Tibial nerve (tissue), 4 donors: ENCODE measurements at regions not wholly inside any gene's neighbourhood (a gene's known extent, or its start where the extent isn't known, plus 50 kb on each side); places are given as distances from the start of the nearest gene placed in this dataset.

Source experiments
- DNase-seq, 2 donors: peaks; one replicate each; pipeline ENCODE4 v3.0.0-alpha.2; 2019; ENCODE audit warnings: low spot score in 2 of 2
- H3K27ac ChIP-seq, 4 donors: fragments of 200-600 bp; sonication (generic) in 3 of 4; one replicate each; pipeline ENCODE4 v1.5.1; 2017 to 2019; ENCODE audit warnings: mild to moderate bottlenecking in 1 of 4
- H3K27me3 ChIP-seq, 2 donors: fragments of 200-600 bp; sonication (generic) in 1 of 2; one replicate each; pipeline versions ENCODE4 v1.5.1 to v1.6.0; 2017 to 2019
- H3K36me3 ChIP-seq, 3 donors: fragments of 200-600 bp; sonication (generic); one replicate each; pipeline ENCODE4 v1.5.1; 2018 to 2019
- H3K4me1 ChIP-seq, 4 donors: fragments of 200-600 bp; sonication (generic) in 3 of 4; one replicate each; pipeline ENCODE4 v1.5.1; 2017 to 2019
- H3K4me3 ChIP-seq, 4 donors: fragments of 200-600 bp; sonication (generic) in 3 of 4; one replicate each; pipeline ENCODE4 v1.5.1; 2017 to 2019; ENCODE audit warnings: mild to moderate bottlenecking in 1 of 4, moderate library complexity in 1 of 4
- H3K9me3 ChIP-seq, 4 donors: fragments of 200-600 bp; sonication (generic) in 3 of 4; one replicate each; pipeline ENCODE4 v1.5.1; 2017 to 2019
- CTCF ChIP-seq, 5 experiments: fragments of 200-600 bp in 3 of 5; fragments of 450-650 bp in 2 of 5; sonication (generic) in 3 of 5; IDR thresholded peaks; one replicate each; pipeline ENCODE4 v1.5.1; 2016 to 2019; ENCODE audit warnings: antibody characterized with exemption in 5 of 5, mild to moderate bottlenecking in 3 of 5, moderate library complexity in 2 of 5
- EP300 ChIP-seq, 2 donors: sonication (generic); formaldehyde crosslinking; IDR thresholded peaks; one replicate each; pipeline ENCODE4 v1.6.1; 2017; ENCODE audit warnings: antibody characterized with exemption in 2 of 2, mild to moderate bottlenecking in 1 of 2
- POLR2A ChIP-seq, 2 donors: fragments of 450-650 bp; IDR thresholded peaks; one replicate each; pipeline ENCODE4 v1.6.1; 2017; ENCODE audit warnings: antibody characterized with exemption in 2 of 2, mild to moderate bottlenecking in 2 of 2, moderate library complexity in 2 of 2
- WGBS, 2 donors: methylation state at CpG; one replicate each; pipeline ENCODE4 v1.1.5; 2018; 5-methylcytosine and 5-hydroxymethylcytosine counted together

GRCh38 chrX:128365492-128365891 is 313.3 kb upstream of the ACTRT1 start:
- 68 to 77% methylated on average over 3 of the region's 3 CpGs for WGBS, 2 donors
- Histone ChIP-seq H3K27ac (no peak overlapping the region), H3K4me3 (no peak overlapping the region), H3K27me3 (no peaks in the 10 kb centered on the region), H3K4me1 (no peaks in the 10 kb centered on the region), H3K36me3 (no peaks in the 10 kb centered on the region), H3K9me3 (no peaks in the 10 kb centered on the region)
- TF ChIP-seq POLR2A (IDR thresholded peaks at IDR 0.05) (no peak), EP300 (IDR thresholded peaks at IDR 0.05) (no peak), CTCF (IDR thresholded peaks at IDR 0.05) (no peak)
- DNase-seq: no peak

DNA sequence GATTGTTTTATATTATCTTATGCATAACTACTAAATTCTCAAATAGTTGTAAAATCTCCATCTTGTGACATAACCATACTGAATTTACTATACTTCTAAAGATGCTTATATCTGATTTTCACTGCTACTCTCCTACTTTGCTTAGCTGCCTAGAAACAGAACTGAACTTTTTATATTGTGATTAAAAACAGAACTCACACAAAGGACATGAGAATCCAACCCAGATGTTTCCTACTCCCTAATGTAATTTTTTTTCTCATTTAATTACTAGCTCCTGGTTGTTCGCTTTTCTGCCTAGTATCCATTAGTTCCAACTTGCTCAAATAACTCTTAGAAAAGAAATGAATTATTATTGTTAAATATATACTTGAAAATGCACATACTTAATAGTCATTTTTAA is 283.5 kb upstream of the ACTRT1 start:
- no peaks in the 10 kb centered on the region for H3K27me3 ChIP-seq
- H3K27ac ChIP-seq: no peak overlapping the region
- H3K9me3 ChIP-seq: no peaks in the 10 kb centered on the region
- H3K4me1 ChIP-seq: no peaks in the 10 kb centered on the region
- TF ChIP-seq CTCF (IDR thresholded peaks at IDR 0.05) (no peak), EP300 (IDR thresholded peaks at IDR 0.05) (no peak), POLR2A (IDR thresholded peaks at IDR 0.05) (no peak)
- H3K4me3 ChIP-seq: no peak overlapping the region
- WGBS, 2 donors: 53 to 58% methylated on average over 1 of the region's 1 CpG
- DNase-seq: no peak
- H3K36me3 ChIP-seq: no peaks in the 10 kb centered on the region

GRCh38 chrX:128334821-128335220 is 282.6 kb upstream of the ACTRT1 start:
- Histone ChIP-seq H3K4me1 (no peaks in the 10 kb centered on the region), H3K36me3 (no peaks in the 10 kb centered on the region), H3K4me3 (no peak overlapping the region), H3K27me3 (no peaks in the 10 kb centered on the region), H3K27ac (no peak overlapping the region), H3K9me3 (no peaks in the 10 kb centered on the region)
- no peak for TF ChIP-seq POLR2A (IDR thresholded peaks at IDR 0.05)
- no peak for TF ChIP-seq CTCF (IDR thresholded peaks at IDR 0.05)
- TF ChIP-seq EP300 (IDR thresholded peaks at IDR 0.05): no peak
- no peak for DNase-seq
- WGBS, 2 donors: 75 to 88% methylated on average over 3 of the region's 3 CpGs

GRCh38 chrX:128310912-128311311 is 258.7 kb upstream of the ACTRT1 start:
- TF ChIP-seq POLR2A (IDR thresholded peaks at IDR 0.05) (no peak), EP300 (IDR thresholded peaks at IDR 0.05) (no peak), CTCF (IDR thresholded peaks at IDR 0.05) (no peak)
- no peak for DNase-seq
- H3K36me3 ChIP-seq: no peaks in the 10 kb centered on the region
- no peaks in the 10 kb centered on the region for H3K9me3 ChIP-seq
- H3K4me3 ChIP-seq: no peak overlapping the region
- H3K27me3 ChIP-seq: no peaks in the 10 kb centered on the region
- WGBS, 2 donors: 62 to 73% methylated on average over 1 to 3 of the region's 3 CpGs
- H3K27ac ChIP-seq: no peak overlapping the region
- no peaks in the 10 kb centered on the region for H3K4me1 ChIP-seq

DNA sequence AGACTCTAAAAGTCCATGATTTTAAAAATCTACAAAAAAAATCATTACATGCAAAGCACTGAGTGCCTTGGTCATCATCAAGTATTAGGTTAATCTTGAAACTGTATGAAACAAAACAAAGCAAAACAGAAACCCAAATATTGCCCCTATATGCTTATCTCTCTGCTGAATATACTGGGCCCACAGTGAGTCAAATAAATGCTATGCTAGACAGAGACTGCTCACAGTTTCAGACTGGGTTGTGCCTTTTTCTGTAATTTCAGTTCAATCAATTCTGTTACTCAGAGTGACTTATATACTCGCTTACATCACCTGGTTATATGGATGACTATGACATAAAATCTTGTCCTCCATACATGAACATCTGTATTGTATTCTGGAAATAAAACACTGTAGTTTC is 257.1 kb upstream of the ACTRT1 start:
- WGBS, 2 donors: 71 to 100% methylated on average over 1 of the region's 1 CpG
- no peaks in the 10 kb centered on the region for H3K4me1 ChIP-seq
- no peaks in the 10 kb centered on the region for H3K27me3 ChIP-seq
- no peaks in the 10 kb centered on the region for H3K9me3 ChIP-seq
- no peaks in the 10 kb centered on the region for H3K36me3 ChIP-seq
- no peak for TF ChIP-seq EP300 (IDR thresholded peaks at IDR 0.05)
- no peak for TF ChIP-seq POLR2A (IDR thresholded peaks at IDR 0.05)
- TF ChIP-seq CTCF (IDR thresholded peaks at IDR 0.05): no peak
- no peak overlapping the region for H3K4me3 ChIP-seq
- H3K27ac ChIP-seq: no peak overlapping the region
- no peak for DNase-seq
